ENCODE measurements at regions not wholly inside any gene's neighbourhood (a gene's known extent, or its start where the extent isn't known, plus 50 kb on each side); places are given as distances from the start of the nearest gene placed in this dataset.

- FAIRE-seq = no peak
Measured at GRCh38 chr5:104237586-104237985, 675.0 kb upstream of the NUDT12 start.

- FAIRE-seq = no peak
Measured at GRCh38 chr5:104223885-104224773, 661.5 kb upstream of the NUDT12 start.

- peak; percentile 21 for FAIRE-seq
Measured at GRCh38 chr5:104218200-104218599, 655.6 kb upstream of the NUDT12 start.

GRCh38 chr5:104213216-104213615, 650.6 kb upstream of the NUDT12 start:
- FAIRE-seq = no peak

- no peak for FAIRE-seq
Measured at GRCh38 chr5:104199771-104200170, 637.2 kb upstream of the NUDT12 start.

GRCh38 chr5:104198156-104198555, 635.6 kb upstream of the NUDT12 start:
- FAIRE-seq = no peak

- FAIRE-seq = no peak
Measured at GRCh38 chr5:104189909-104190308, 627.3 kb upstream of the NUDT12 start.

GRCh38 chr5:104189031-104189430, 626.4 kb upstream of the NUDT12 start:
- FAIRE-seq = no peak

GRCh38 chr5:104187656-104188055, 625.1 kb upstream of the NUDT12 start:
- FAIRE-seq = no peak

- FAIRE-seq = no peak
Measured at GRCh38 chr5:104186510-104186909, 623.9 kb upstream of the NUDT12 start.

GRCh38 chr5:104186100-104186499, 623.5 kb upstream of the NUDT12 start:
- FAIRE-seq = no peak

- peak; percentile 31 for FAIRE-seq
Measured at GRCh38 chr5:104184264-104184663, 621.7 kb upstream of the NUDT12 start.

- peak; percentile 97 for FAIRE-seq
Measured at GRCh38 chr5:104178829-104179456, 616.4 kb upstream of the NUDT12 start.

GRCh38 chr5:104178066-104178465, 615.5 kb upstream of the NUDT12 start:
- no peak for FAIRE-seq

GRCh38 chr5:104177651-104178050, 615.1 kb upstream of the NUDT12 start:
- no peak for FAIRE-seq

GRCh38 chr5:104172976-104173375, 610.4 kb upstream of the NUDT12 start:
- FAIRE-seq = peak; percentile 30

- FAIRE-seq = peak; percentile 94
Measured at GRCh38 chr5:104171958-104172690, 609.5 kb upstream of the NUDT12 start.

GRCh38 chr5:104170926-104171325, 608.3 kb upstream of the NUDT12 start:
- no peak for FAIRE-seq

GRCh38 chr5:104146652-104147051, 584.1 kb upstream of the NUDT12 start:
- peak; percentile 96 for FAIRE-seq

GRCh38 chr5:104139840-104140239, 577.3 kb upstream of the NUDT12 start:
- peak; percentile 60 for FAIRE-seq

GRCh38 chr5:104130320-104130719, 567.7 kb upstream of the NUDT12 start:
- no peak for FAIRE-seq

GRCh38 chr5:104128348-104128747, 565.8 kb upstream of the NUDT12 start:
- FAIRE-seq = no peak

GRCh38 chr5:104126980-104127379, 564.4 kb upstream of the NUDT12 start:
- FAIRE-seq = no peak

- peak; percentile 89 for FAIRE-seq
Measured at GRCh38 chr5:104119529-104119928, 556.9 kb upstream of the NUDT12 start.

All from G401.6 (cell line).